Heart right ventricle (tissue), 16 donors: ENCODE measurements at regions not wholly inside any gene's neighbourhood (a gene's known extent, or its start where the extent isn't known, plus 50 kb on each side); places are given as distances from the start of the nearest gene placed in this dataset.

ENCODE experiments used
- ATAC-seq, 8 donors: fragments of 200-7000 bp; cut with Tn5 transposase; one replicate each; pipeline ENCODE4 v1.9.1; 2020; ENCODE audit warnings: mild to moderate bottlenecking in 8 of 8, moderate library complexity in 8 of 8, moderate number of reproducible peaks in 1 of 8
- DNase-seq, 2 donors: peaks; one replicate each; pipeline ENCODE4 v3.0.0-alpha.2; 2020
- H3K27ac ChIP-seq, 10 donors: fragments of 200-600 bp; sonication (generic) in 2 of 10; one replicate each; pipeline versions ENCODE4 v1.5.0 to v1.8.0; 2020 to 2022; ENCODE audit warnings: mild to moderate bottlenecking in 3 of 10
- H3K27me3 ChIP-seq, 7 donors: fragments of 200-600 bp; one replicate each; pipeline ENCODE4 v1.8.0; 2021 to 2022; ENCODE audit warnings: mild to moderate bottlenecking in 2 of 7
- H3K36me3 ChIP-seq, 9 donors: fragments of 200-600 bp; sonication (generic) in 1 of 9; one replicate each; pipeline versions ENCODE4 v1.5.0 to v1.8.0; 2020 to 2022; ENCODE audit warnings: mild to moderate bottlenecking in 2 of 9
- H3K4me1 ChIP-seq, 9 donors: fragments of 200-600 bp; sonication (generic) in 1 of 9; one replicate each; pipeline versions ENCODE4 v1.5.0 to v1.8.0; 2020 to 2022; ENCODE audit warnings: mild to moderate bottlenecking in 4 of 9
- H3K4me3 ChIP-seq, 10 donors: fragments of 200-600 bp; sonication (generic) in 2 of 10; one replicate each; pipeline versions ENCODE4 v1.5.0 to v1.8.0; 2020 to 2022; ENCODE audit warnings: mild to moderate bottlenecking in 7 of 10, moderate library complexity in 2 of 10
- H3K9me3 ChIP-seq, 11 donors: fragments of 200-600 bp in 10 of 11; sonication (generic) in 2 of 11; one replicate each; pipeline versions ENCODE4 v1.5.0 to v1.8.0; 2013 to 2022; ENCODE audit warnings: mild to moderate bottlenecking in 2 of 11, control low read depth in 1 of 11, moderate library complexity in 1 of 11
- CTCF ChIP-seq, 9 donors: fragments of 200-600 bp; sonication (generic) in 2 of 9; IDR thresholded peaks; one replicate each; pipeline versions ENCODE4 v1.5.0 to v1.8.0; 2021 to 2022; ENCODE audit warnings: antibody characterized with exemption in 9 of 9, mild to moderate bottlenecking in 5 of 9, moderate library complexity in 1 of 9
- WGBS, 2 donors: extraction: QIAGEN DNeasy Blood & Tissue Kit; methylation state at CpG; one replicate each; pipeline ENCODE4 v1.1.7; 2013; ENCODE audit warnings: inconsistent platforms in 1 of 2; 5-methylcytosine and 5-hydroxymethylcytosine counted together
- intact Hi-C, 10 donors: fragments of 100-400 bp; cut with DNase I; formaldehyde crosslinking; loops; one replicate each; pipeline versions ENCODE4 v1.11.1 to v1.14.2; 2022
- donor health status: Arrhythmogenic right ventricular cardiomyopathy.
- donor health status: ischemic (EF 13 %, LVEDD 7.1; RV severe dilation, severe dysfunction).
- donor health status: healthy with polysubstance abuse.
- donor health status: DM: no; HTN: yes; CAD: no.
- donor health status: DM: no; HTN: no; CAD: no.
- donor health status: ischemic (EF 25% LVEDD 6.9; RV normal size, moderate dysfunction).
- donor health status: ischemic (EF 25% LVEDD 5.7; RV mildly dilated, moderate dysfunction).
- donor health status: healthy.
- donor health status: DM: yes; HTN: yes; CAD: no.
- donor health status: Ischemic cardiomyopathy.
- donor health status: ischemic (EF 35%, LVEDD 5.7; RV mildly dilated, moderate dysfunction).
- donor health status: nonischemic (EF 11% LVEDD 7.7; RV severe dilation, severe dysfunction).
- donor health status: DM: yes; HTN: yes; CAD: no.
- donor health status: PGD.
- donor health status: ischemic (EF 29% LVEDD 5.4; RV normal size, mild dysfunction).
- donor health status: nonischemic (EF 23%, LVEDD 6.1; RV moderate dilation, normal function).

- ATAC-seq (no peak), DNase-seq (no peak)
- H3K4me3 ChIP-seq: no peak overlapping the region
- H3K27ac ChIP-seq: no peak overlapping the region
- intact Hi-C loops: no loop called here
- H3K27me3 ChIP-seq: no peaks in the 10 kb centered on the region
- no peaks in the 10 kb centered on the region for H3K36me3 ChIP-seq
- 53 to 65% methylated on average over 3 of the region's 3 CpGs for WGBS, 2 donors
- H3K9me3 ChIP-seq: peaks cover 0 to 13% (median 0%) of the 10 kb centered on the region in 11 donors
- H3K4me1 ChIP-seq: peaks cover 0 to 17% (median 0%) of the 10 kb centered on the region in 9 donors
- TF ChIP-seq CTCF (IDR thresholded peaks at IDR 0.05): no peak
Observed at GRCh38 chr4:176843710-176844109, 51.0 kb upstream of the VEGFC start.

- intact Hi-C loops: no loop called here
- WGBS, 2 donors: 90 to 93% methylated on average over 4 of the region's 4 CpGs
- no peak for DNase-seq
- peaks cover 0 to 13% (median 0%) of the 10 kb centered on the region in 11 donors for H3K9me3 ChIP-seq
- H3K4me1 ChIP-seq: peaks cover 0 to 11% (median 0%) of the 10 kb centered on the region in 9 donors
- H3K4me3 ChIP-seq: no peak overlapping the region
- no peak for TF ChIP-seq CTCF (IDR thresholded peaks at IDR 0.05)
- no peak overlapping the region for H3K27ac ChIP-seq
- ATAC-seq: no peak
- H3K27me3 ChIP-seq: no peaks in the 10 kb centered on the region
- H3K36me3 ChIP-seq: no peaks in the 10 kb centered on the region
Observed at GRCh38 chr4:176844448-176844847, 51.7 kb upstream of the VEGFC start.

- Histone ChIP-seq H3K27ac (no peak overlapping the region), H3K4me3 (no peak overlapping the region), H3K36me3 (no peaks in the 10 kb centered on the region), H3K27me3 (no peaks in the 10 kb centered on the region), H3K4me1 (no peaks in the 10 kb centered on the region), H3K9me3 (peaks cover 0 to 13% (median 0%) of the 10 kb centered on the region in 11 donors)
- intact Hi-C loops: no loop called here
- ATAC-seq: no peak
- TF ChIP-seq CTCF (IDR thresholded peaks at IDR 0.05): no peak
- WGBS, 2 donors: 45 to 94% methylated on average over 2 of the region's 2 CpGs
- DNase-seq: no peak
Observed at GRCh38 chr4:176845636-176846035, 52.9 kb upstream of the VEGFC start.

- H3K4me3 ChIP-seq: no peak overlapping the region
- no peak for TF ChIP-seq CTCF (IDR thresholded peaks at IDR 0.05)
- no peak for DNase-seq
- H3K27ac ChIP-seq: no peak overlapping the region
- H3K4me1 ChIP-seq: no peaks in the 10 kb centered on the region
- no peak for ATAC-seq
- no peaks in the 10 kb centered on the region for H3K36me3 ChIP-seq
- peaks cover 0 to 17% (median 0%) of the 10 kb centered on the region in 11 donors for H3K9me3 ChIP-seq
- intact Hi-C loops: no loop called here
- no peaks in the 10 kb centered on the region for H3K27me3 ChIP-seq
Observed at GRCh38 chr4:176849076-176849475, 56.4 kb upstream of the VEGFC start.
